Posterior cingulate gyrus (tissue), 11 donors: ENCODE measurements at regions not wholly inside any gene's neighbourhood (a gene's known extent, or its start where the extent isn't known, plus 50 kb on each side); places are given as distances from the start of the nearest gene placed in this dataset.

Experiments used
- DNase-seq, 10 donors: peaks; one replicate each; pipeline versions ENCODE4 v3.0.0 to v3.0.0-alpha.2; 2020 to 2021; ENCODE audit warnings: mixed read lengths in 3 of 10
- intact Hi-C: fragments of 100-400 bp; cut with DNase I; formaldehyde crosslinking; loops from one replicate; pipeline ENCODE4 v1.15.1; 2023

GRCh38 chr16:51576498-51577195, 425.6 kb upstream of the SALL1 start:
- intact Hi-C loops: no loop called here
- DNase-seq: no peak

GRCh38 chr16:51573191-51573590, 422.1 kb upstream of the SALL1 start:
- intact Hi-C loops: no loop called here
- DNase-seq: no peak

GRCh38 chr16:51569203-51569931, 418.3 kb upstream of the SALL1 start:
- intact Hi-C loops: no loop called here
- DNase-seq: no peak

- intact Hi-C loops: no loop called here
These were observed 416.8 kb upstream of the SALL1 start for GRCh38 chr16:51567911-51568310.

GRCh38 chr16:51565184-51565583, 414.1 kb upstream of the SALL1 start:
- DNase-seq: no peak
- intact Hi-C loops: no loop called here

More at GRCh38 chr16:51567911-51568310, 416.8 kb upstream of the SALL1 start:
- DNase-seq: no peak

GRCh38 chr16:51562891-51563290, 411.8 kb upstream of the SALL1 start:
- no peak for DNase-seq
- intact Hi-C loops: no loop called here

GRCh38 chr16:51559901-51560300, 408.8 kb upstream of the SALL1 start:
- intact Hi-C loops: no loop called here
- DNase-seq: no peak

GRCh38 chr16:51557670-51558069, 406.6 kb upstream of the SALL1 start:
- DNase-seq: no peak
- intact Hi-C loops: no loop called here

GRCh38 chr16:51556694-51557340, 405.7 kb upstream of the SALL1 start:
- no peak for DNase-seq
- intact Hi-C loops: no loop called here

- no peak for DNase-seq
- intact Hi-C loops: no loop called here
These were observed 402.8 kb upstream of the SALL1 start for GRCh38 chr16:51553910-51554309.

GRCh38 chr16:51553314-51553713, 402.2 kb upstream of the SALL1 start:
- intact Hi-C loops: no loop called here

GRCh38 chr16:51550800-51551347, 399.8 kb upstream of the SALL1 start:
- DNase-seq: no peak
- intact Hi-C loops: no loop called here

More at GRCh38 chr16:51553314-51553713, 402.2 kb upstream of the SALL1 start:
- DNase-seq: no peak

GRCh38 chr16:51549836-51550235, 398.8 kb upstream of the SALL1 start:
- DNase-seq: no peak
- intact Hi-C loops: no loop called here

GRCh38 chr16:51545951-51546350, 394.9 kb upstream of the SALL1 start:
- intact Hi-C loops: no loop called here

GRCh38 chr16:51544851-51545467, 393.9 kb upstream of the SALL1 start:
- intact Hi-C loops: no loop called here
- no peak for DNase-seq

More at GRCh38 chr16:51545951-51546350, 394.9 kb upstream of the SALL1 start:
- DNase-seq: no peak

GRCh38 chr16:51543971-51544370, 392.9 kb upstream of the SALL1 start:
- DNase-seq: no peak

GRCh38 chr16:51542981-51543815, 392.1 kb upstream of the SALL1 start:
- no peak for DNase-seq
- intact Hi-C loops: no loop called here

More at GRCh38 chr16:51543971-51544370, 392.9 kb upstream of the SALL1 start:
- intact Hi-C loops: no loop called here

GRCh38 chr16:51540259-51540658, 389.2 kb upstream of the SALL1 start:
- DNase-seq: no peak
- intact Hi-C loops: no loop called here

- intact Hi-C loops: no loop called here
- DNase-seq: no peak
These were observed 387.8 kb upstream of the SALL1 start for GRCh38 chr16:51538707-51539498.
